GM12864 (cell line): ENCODE measurements at regions not wholly inside any gene's neighbourhood (a gene's known extent, or its start where the extent isn't known, plus 50 kb on each side); places are given as distances from the start of the nearest gene placed in this dataset.

Experiments
- DNase-seq: peaks from one replicate; pipeline ENCODE4 v3.0.0-alpha.2; 2011; ENCODE audit warnings: low read depth
- H3K4me3 ChIP-seq: 2 replicates; pipeline ENCODE4 v1.5.1; 2011; ENCODE audit warnings: mild to moderate bottlenecking, low read depth, low read length, control low read depth
- TF ChIP-seq, protein P1 (sequence below): IDR thresholded peaks from 2 replicates; pipeline ENCODE4 v1.5.1; 2011; ENCODE audit warnings: low read depth, mild to moderate bottlenecking, moderate library complexity, low read length, control low read depth, inconsistent platforms; ENCODE audit errors: missing control alignments

DNA sequence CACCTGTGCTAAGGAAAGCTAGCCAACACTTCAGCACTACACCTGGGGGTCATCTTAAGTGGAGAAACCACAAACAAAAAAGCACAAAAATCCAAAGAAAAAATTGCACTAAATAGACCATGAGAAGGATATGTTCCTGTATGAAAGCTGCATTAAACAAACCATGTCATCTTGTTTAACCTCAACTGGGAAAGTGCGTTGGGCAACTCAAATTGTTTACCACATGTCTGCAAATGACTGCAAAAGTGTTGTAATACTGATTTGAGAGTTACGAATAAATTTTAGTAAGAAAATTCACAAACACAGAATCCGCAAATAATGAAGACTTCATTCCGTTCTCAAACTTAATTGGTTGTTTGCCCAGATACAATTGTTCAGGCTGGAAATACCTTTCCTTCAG, 111.9 kb upstream of the EGFR start:
- TF ChIP-seq, protein P1, sequence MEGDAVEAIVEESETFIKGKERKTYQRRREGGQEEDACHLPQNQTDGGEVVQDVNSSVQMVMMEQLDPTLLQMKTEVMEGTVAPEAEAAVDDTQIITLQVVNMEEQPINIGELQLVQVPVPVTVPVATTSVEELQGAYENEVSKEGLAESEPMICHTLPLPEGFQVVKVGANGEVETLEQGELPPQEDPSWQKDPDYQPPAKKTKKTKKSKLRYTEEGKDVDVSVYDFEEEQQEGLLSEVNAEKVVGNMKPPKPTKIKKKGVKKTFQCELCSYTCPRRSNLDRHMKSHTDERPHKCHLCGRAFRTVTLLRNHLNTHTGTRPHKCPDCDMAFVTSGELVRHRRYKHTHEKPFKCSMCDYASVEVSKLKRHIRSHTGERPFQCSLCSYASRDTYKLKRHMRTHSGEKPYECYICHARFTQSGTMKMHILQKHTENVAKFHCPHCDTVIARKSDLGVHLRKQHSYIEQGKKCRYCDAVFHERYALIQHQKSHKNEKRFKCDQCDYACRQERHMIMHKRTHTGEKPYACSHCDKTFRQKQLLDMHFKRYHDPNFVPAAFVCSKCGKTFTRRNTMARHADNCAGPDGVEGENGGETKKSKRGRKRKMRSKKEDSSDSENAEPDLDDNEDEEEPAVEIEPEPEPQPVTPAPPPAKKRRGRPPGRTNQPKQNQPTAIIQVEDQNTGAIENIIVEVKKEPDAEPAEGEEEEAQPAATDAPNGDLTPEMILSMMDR, result no peak
- no peak overlapping the region for H3K4me3 ChIP-seq
- DNase-seq, result no peak

DNA sequence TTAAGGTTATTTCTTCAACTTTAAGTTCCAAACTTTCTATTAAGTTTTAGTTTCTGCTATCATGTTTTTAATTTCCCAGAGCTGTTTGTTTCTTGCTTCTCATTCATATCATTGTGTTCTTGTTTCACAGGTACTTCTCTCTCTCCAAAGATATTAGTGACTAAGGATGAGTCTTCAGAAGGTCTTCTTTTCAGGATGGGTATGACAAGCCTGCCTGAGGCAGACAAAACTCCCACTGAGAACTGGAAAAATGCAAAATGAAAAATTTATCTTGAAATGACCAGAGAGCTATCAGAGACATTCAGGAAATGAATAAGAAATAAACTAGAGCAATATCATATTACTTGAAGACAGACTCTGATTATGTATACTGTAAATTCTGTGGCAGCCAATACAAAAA, 110.8 kb upstream of the EGFR start:
- TF ChIP-seq, protein P1, result no peak
- H3K4me3 ChIP-seq, result no peak overlapping the region
- DNase-seq, result no peak

DNA sequence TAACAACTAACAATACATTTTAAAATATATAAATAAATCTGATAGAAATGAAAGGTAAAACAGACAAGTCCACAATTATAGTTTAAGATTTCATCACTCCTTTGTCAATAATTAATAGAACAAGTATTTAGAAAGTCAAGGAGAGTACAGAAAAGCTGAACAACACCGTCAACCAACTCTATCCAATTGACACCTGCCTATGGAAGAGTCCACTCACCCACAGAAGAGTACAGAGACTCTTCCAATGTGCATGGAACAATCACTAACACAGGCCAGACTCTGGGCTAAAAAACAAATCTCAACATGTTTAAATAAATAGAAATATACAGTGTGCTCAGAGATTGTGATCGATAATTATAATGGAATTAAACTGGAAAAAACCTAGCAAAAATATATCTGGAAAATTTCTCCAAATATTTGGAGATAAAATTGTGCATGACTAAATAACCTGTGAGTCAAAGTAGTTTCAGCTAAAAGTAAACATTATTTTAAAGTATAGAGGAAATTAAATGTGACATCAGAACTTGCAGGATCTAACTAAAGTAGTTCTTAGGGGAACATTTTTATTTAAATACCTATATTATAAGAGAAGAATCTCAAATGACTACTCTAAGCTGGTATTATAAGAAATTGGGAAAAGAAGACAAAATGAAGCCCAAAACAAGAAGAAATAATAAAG, 109.9 kb upstream of the EGFR start:
- TF ChIP-seq, protein P1, result no peak
- no peak for DNase-seq
- no peak overlapping the region for H3K4me3 ChIP-seq

DNA sequence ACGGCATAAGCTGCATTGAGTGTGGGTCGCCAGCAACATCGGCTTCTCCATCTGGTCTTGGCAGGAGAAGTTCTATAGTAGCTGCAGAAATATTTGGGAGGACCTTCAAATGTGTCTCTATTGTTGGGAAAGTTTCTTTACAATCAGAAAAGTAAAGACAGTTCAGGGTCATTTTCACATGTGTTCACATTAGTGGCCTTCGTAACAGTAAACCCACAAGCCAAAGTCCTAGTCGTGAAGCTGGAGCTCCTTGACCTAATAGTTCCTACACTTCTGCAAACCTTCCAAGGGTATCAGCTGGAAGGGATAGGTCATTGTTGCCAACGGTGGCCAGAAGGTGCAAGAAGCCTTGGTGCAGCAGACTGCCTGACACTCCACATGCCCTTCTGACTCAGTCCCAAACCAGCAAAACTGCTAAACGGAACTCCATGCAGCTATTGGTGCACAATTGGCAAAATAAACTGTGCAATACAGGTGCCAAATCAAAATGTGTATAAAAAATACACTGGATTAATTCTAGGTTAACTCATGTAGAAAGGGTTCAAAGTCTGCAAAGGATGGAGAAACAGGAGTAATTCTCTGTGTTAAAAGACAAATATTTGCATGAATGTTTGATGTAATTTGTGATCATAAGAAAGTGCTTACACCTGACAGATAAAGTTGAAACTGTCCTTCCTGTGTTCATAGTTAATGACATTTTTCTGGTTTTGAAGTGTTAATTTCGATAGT, 102.8 kb upstream of the EGFR start:
- no peak for DNase-seq
- no peak overlapping the region for H3K4me3 ChIP-seq
- TF ChIP-seq, protein P1, result no peak

DNA sequence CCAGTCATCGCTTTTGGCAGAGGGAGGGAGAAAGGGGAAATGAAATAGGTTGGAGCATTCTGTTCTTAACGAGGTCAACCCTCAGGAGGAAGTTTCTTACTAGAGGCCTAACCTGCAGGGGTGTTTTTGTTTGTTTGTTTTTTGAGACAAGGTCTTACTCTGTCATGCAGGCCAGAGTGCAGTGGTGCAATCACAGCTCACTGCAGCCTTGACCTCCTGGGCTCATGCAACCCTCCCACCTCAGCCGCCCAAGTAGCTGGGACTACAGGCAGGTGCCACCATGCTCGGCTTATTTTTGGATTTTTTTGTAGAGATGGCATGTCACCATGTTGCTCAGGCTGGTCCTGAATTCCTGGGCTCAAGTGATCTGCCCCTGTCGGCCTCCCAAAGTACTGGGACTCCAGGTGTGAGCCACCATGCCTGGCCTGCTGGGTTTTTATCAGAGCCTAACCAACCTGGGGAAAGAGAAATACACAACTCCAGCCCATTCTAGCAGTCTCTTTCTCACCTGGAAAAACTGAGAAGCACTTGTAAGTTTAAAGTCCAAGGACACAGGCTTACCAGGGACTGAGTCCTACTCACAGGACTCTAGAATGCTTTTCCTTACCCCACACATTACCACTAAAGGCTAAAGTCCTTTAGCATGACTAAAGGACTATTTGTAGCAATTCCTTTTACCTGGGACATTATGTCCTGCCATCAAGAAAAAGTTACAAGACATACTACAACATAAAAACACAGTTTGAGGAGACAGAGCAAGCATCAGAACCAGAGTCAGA, 101.0 kb upstream of the EGFR start:
- TF ChIP-seq, protein P1, result no peak
- H3K4me3 ChIP-seq, result no peak overlapping the region
- DNase-seq, result no peak

DNA sequence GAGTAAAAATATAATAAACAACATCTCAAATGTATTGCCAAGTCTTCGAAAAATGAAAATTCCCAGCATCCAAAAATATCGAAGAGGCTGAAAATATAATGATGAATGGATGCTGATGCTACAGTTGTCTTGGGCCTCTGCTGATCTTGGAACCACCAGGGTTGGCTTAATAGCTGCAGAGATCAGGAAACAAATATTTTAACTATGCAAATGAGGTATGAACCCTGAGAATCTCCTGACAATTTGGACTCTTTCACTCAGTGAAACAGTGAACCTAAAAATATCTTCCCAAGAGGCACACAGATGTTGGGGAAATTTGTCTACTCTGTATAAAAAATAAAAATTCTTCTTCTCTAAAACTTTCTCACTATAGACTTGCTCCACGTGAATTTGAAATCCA, 97.7 kb upstream of the EGFR start:
- TF ChIP-seq, protein P1, result no peak
- H3K4me3 ChIP-seq, result no peak overlapping the region
- no peak for DNase-seq
